Neuronal stem cell (in vitro differentiated cells): ENCODE measurements at regions not wholly inside any gene's neighbourhood (a gene's known extent, or its start where the extent isn't known, plus 50 kb on each side); places are given as distances from the start of the nearest gene placed in this dataset.

Experiments used
- DNase-seq: peaks from one replicate; pipeline ENCODE4 v3.0.0-alpha.2; 2013; ENCODE audit warnings: low spot score
- H2AFZ ChIP-seq: one replicate; pipeline ENCODE4 v1.6.1; 2013; ENCODE audit warnings: mild to moderate bottlenecking, low read length, inconsistent platforms
- H2AK5ac ChIP-seq: 2 replicates; pipeline ENCODE4 v1.6.1; 2013; ENCODE audit warnings: low read depth, mild to moderate bottlenecking, inconsistent platforms, low read length, moderate library complexity, mixed read lengths
- H2BK120ac ChIP-seq: 2 replicates; pipeline ENCODE4 v1.6.1; 2013; ENCODE audit warnings: low read depth, mild to moderate bottlenecking, inconsistent platforms, low read length, moderate library complexity, mixed read lengths
- H2BK12ac ChIP-seq: one replicate; pipeline ENCODE4 v1.6.1; 2013; ENCODE audit warnings: low read length, inconsistent platforms
- H2BK15ac ChIP-seq: 2 replicates; pipeline ENCODE4 v1.6.1; 2013; ENCODE audit warnings: mild to moderate bottlenecking, low read length, inconsistent platforms, mixed read lengths
- H2BK5ac ChIP-seq: one replicate; pipeline ENCODE4 v1.6.1; 2013; ENCODE audit warnings: inconsistent platforms, mild to moderate bottlenecking, low read length, moderate library complexity
- H3K14ac ChIP-seq: one replicate; pipeline ENCODE4 v1.6.1; 2013; ENCODE audit warnings: low read length, inconsistent platforms
- H3K18ac ChIP-seq: 2 replicates; pipeline ENCODE4 v1.6.1; 2013; ENCODE audit warnings: low read length, inconsistent platforms
- H3K23ac ChIP-seq: 2 replicates; pipeline ENCODE4 v1.6.1; 2013; ENCODE audit warnings: low read depth, mild to moderate bottlenecking, mixed read lengths, low read length, inconsistent platforms; ENCODE audit not compliant: poor library complexity
- H3K27ac ChIP-seq: replicated peaks from 3 replicates; pipeline ENCODE4 v1.5.1; 2013; ENCODE audit warnings: low read length, inconsistent platforms
- H3K27me3 ChIP-seq, 3 experiments: 2 replicates each; pipeline ENCODE4 v1.6.1; 2013; ENCODE audit warnings: low read length in 3 of 3, mild to moderate bottlenecking in 2 of 3, inconsistent platforms in 1 of 3, low read depth in 1 of 3, mixed read lengths in 1 of 3, moderate library complexity in 1 of 3; ENCODE audit not compliant: control insufficient read depth in 3 of 3, insufficient read depth in 3 of 3
- H3K36me3 ChIP-seq, 2 donors: replicated peaks in 1 of 2; 2 replicates each; pipeline ENCODE4 v1.6.1; 2013; ENCODE audit warnings: low read length in 2 of 2; ENCODE audit not compliant: control insufficient read depth in 2 of 2, insufficient read depth in 2 of 2
- H3K4ac ChIP-seq: 2 replicates; pipeline ENCODE4 v1.6.1; 2013; ENCODE audit warnings: inconsistent platforms, mild to moderate bottlenecking, low read length, moderate library complexity
- H3K4me1 ChIP-seq, 2 donors: 1 replicate in 1 of 2; 2 replicates in 1 of 2; pipeline ENCODE4 v1.6.1; 2013; ENCODE audit warnings: low read length in 2 of 2, low read depth in 1 of 2; ENCODE audit not compliant: control insufficient read depth in 2 of 2, insufficient read depth in 1 of 2
- H3K4me2 ChIP-seq: one replicate; pipeline ENCODE4 v1.6.1; 2013; ENCODE audit warnings: mild to moderate bottlenecking, low read length, inconsistent platforms; ENCODE audit not compliant: insufficient read depth, poor library complexity, severe bottlenecking
- H3K4me3 ChIP-seq, 2 donors: 2 replicates each; pipeline ENCODE4 v1.5.1; 2013; ENCODE audit warnings: low read length in 2 of 2, mild to moderate bottlenecking in 2 of 2, inconsistent platforms in 1 of 2, moderate library complexity in 1 of 2
- H3K79me1 ChIP-seq: one replicate; pipeline ENCODE4 v1.6.1; 2013; ENCODE audit warnings: low read depth, mild to moderate bottlenecking, inconsistent platforms, low read length, moderate library complexity
- H3K9ac ChIP-seq: one replicate; pipeline ENCODE4 v1.6.1; 2013; ENCODE audit warnings: mild to moderate bottlenecking, low read depth, low read length, inconsistent platforms; ENCODE audit not compliant: poor library complexity
- H3K9me3 ChIP-seq, 2 donors: replicated peaks in 1 of 2; 2 replicates each; pipeline versions ENCODE3 to v1.6.1; 2013; ENCODE audit warnings: low read length in 2 of 2, mild to moderate bottlenecking in 2 of 2, inconsistent platforms in 1 of 2, low read depth in 1 of 2, mixed read lengths in 1 of 2, moderate library complexity in 1 of 2; ENCODE audit not compliant: control insufficient read depth in 2 of 2, insufficient read depth in 1 of 2
- H4K8ac ChIP-seq: one replicate; pipeline ENCODE4 v1.6.1; 2013; ENCODE audit warnings: low read depth, mild to moderate bottlenecking, inconsistent platforms, low read length, moderate library complexity
- H4K91ac ChIP-seq: one replicate; pipeline ENCODE4 v1.6.1; 2013; ENCODE audit warnings: low read length, low read depth, mild to moderate bottlenecking, inconsistent platforms; ENCODE audit not compliant: poor library complexity
- WGBS, 2 donors: extraction: QIAGEN DNeasy Blood & Tissue Kit; methylation state at CpG; one replicate each; pipeline ENCODE4 v1.1.7; 2013; ENCODE audit warnings: missing lambda C conversion rate in 2 of 2, mixed read lengths in 1 of 2; ENCODE audit not compliant: insufficient read length in 2 of 2, insufficient replicate concordance in 1 of 2; ENCODE audit errors: extremely low coverage in 2 of 2; 5-methylcytosine and 5-hydroxymethylcytosine counted together

DNA sequence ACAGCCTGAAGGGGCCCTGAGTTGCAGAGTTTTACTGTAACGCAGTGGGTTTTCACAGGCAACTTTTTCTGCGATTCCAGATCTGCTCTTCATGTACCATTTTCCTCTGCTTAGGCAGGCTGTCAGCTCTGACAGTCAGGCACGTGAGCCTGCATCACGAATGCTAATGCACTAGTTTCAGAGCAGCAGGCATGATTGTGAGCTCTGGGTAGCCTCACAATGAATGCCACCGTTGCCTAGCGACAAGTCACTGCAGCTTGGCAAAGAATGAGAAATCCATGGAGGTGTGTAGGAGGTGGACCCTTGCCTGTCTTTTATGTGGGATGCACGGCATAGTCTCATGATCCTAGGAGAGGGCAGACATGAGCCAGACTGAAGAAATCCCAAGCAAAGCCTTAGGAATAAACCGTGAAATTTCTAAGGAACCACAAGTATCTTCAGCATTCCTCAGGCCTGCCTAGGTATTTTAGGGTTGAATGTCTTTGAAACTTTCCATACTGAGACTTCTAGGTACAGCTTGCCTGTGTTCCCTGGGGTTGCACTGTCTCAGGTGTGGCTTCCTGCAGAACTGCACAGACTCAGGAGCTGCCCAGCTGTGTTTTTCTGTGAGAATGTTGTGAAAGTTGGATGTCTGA, 774.7 kb upstream of the TSPY4 start:
- Histone ChIP-seq H3K23ac (no peak overlapping the region), H3K27ac (no peak overlapping the region), H4K91ac (no peak overlapping the region), H3K18ac (no peak overlapping the region), H3K4me1 (no peaks in the 10 kb centered on the region), H3K27me3 (no peaks in the 10 kb centered on the region), H3K79me1 (no peaks in the 10 kb centered on the region), H3K14ac (no peak overlapping the region), H3K36me3 (no peaks in the 10 kb centered on the region), H2BK15ac (no peak overlapping the region), H3K4me3 (no peak overlapping the region), H3K9ac (no peak overlapping the region), H3K9me3 (peaks cover 0 to 4% of the 10 kb centered on the region in 2 donors), H2AFZ (no peak overlapping the region), H2BK5ac (no peak overlapping the region), H3K4me2 (no peak overlapping the region), H4K8ac (no peak overlapping the region), H2AK5ac (no peak overlapping the region), H2BK12ac (no peak overlapping the region), H3K4ac (no peak overlapping the region), H2BK120ac (no peak overlapping the region)
- DNase-seq, result no peak
- WGBS, 2 donors, result no CpG with 5 or more reads among the region's 8 CpGs

DNA sequence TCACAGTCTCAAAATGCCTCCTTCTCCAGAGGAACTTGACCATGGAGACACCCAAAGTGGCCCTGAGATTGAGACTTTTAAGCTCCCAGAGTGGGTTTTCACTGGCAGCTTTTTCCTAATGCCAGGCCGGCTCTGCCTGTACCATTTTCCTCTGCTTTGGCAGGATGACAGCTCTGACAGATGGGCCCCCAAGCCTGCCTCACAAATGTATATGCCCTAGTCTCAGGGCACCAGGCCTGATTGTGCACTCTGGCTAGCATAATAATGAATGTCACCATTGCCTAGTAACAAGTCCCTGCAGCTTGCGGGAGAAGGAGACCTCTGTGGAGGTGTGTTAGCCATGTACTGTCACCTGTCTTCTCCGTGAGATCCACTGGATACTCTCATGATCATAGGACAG, 772.8 kb upstream of the TSPY4 start:
- no CpG with 5 or more reads among the region's 3 CpGs for WGBS, 2 donors
- H3K36me3 ChIP-seq, result no peaks in the 10 kb centered on the region
- no peak overlapping the region for H2AFZ ChIP-seq
- peaks cover 0 to 7% of the 10 kb centered on the region in 2 donors for H3K9me3 ChIP-seq
- no peak overlapping the region for H3K4ac ChIP-seq
- H3K27ac ChIP-seq, result no peak overlapping the region
- no peaks in the 10 kb centered on the region for H3K79me1 ChIP-seq
- H3K14ac ChIP-seq, result no peak overlapping the region
- no peak overlapping the region for H2BK120ac ChIP-seq
- no peaks in the 10 kb centered on the region for H3K27me3 ChIP-seq
- H4K91ac ChIP-seq, result no peak overlapping the region
- H2BK12ac ChIP-seq, result no peak overlapping the region
- no peak for DNase-seq
- H3K9ac ChIP-seq, result no peak overlapping the region
- H4K8ac ChIP-seq, result no peak overlapping the region
- no peak overlapping the region for H2AK5ac ChIP-seq
- no peak overlapping the region for H3K18ac ChIP-seq
- no peak overlapping the region for H3K4me3 ChIP-seq
- no peak overlapping the region for H3K4me2 ChIP-seq
- H3K23ac ChIP-seq, result no peak overlapping the region
- no peak overlapping the region for H2BK5ac ChIP-seq
- no peaks in the 10 kb centered on the region for H3K4me1 ChIP-seq
- H2BK15ac ChIP-seq, result no peak overlapping the region

DNA sequence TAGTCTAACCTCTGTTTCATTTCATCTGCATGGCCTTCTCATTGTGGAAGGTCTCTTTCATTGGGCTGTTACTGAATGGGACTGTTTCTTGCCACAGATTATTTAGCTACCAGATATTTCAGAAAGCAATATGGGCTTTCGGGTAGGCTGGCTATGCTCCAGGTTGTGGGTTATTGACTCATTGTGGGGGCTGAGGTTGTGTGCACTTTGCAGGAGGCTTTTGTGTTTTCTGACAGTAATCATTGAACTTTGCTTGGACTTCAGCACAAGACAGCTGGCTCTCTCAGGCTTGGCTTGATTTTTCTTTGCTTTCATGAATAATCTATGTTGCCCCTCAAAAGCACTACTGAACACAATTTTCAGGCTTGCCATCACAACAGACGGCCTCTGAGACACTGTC, 771.1 kb upstream of the TSPY4 start:
- H3K18ac ChIP-seq, result no peak overlapping the region
- H3K4me1 ChIP-seq, result no peaks in the 10 kb centered on the region
- no CpG with 5 or more reads among the region's 2 CpGs for WGBS, 2 donors
- no peaks in the 10 kb centered on the region for H3K36me3 ChIP-seq
- H2AK5ac ChIP-seq, result no peak overlapping the region
- no peak overlapping the region for H3K27ac ChIP-seq
- no peak for DNase-seq
- H4K8ac ChIP-seq, result no peak overlapping the region
- no peak overlapping the region for H2BK12ac ChIP-seq
- no peak overlapping the region for H4K91ac ChIP-seq
- H3K14ac ChIP-seq, result no peak overlapping the region
- H2BK5ac ChIP-seq, result no peak overlapping the region
- H3K9me3 ChIP-seq, result peaks cover 0 to 7% of the 10 kb centered on the region in 2 donors
- no peak overlapping the region for H2AFZ ChIP-seq
- no peak overlapping the region for H3K4ac ChIP-seq
- H3K79me1 ChIP-seq, result no peaks in the 10 kb centered on the region
- no peaks in the 10 kb centered on the region for H3K27me3 ChIP-seq
- H3K9ac ChIP-seq, result no peak overlapping the region
- H3K4me2 ChIP-seq, result no peak overlapping the region
- no peak overlapping the region for H3K23ac ChIP-seq
- no peak overlapping the region for H2BK15ac ChIP-seq
- H2BK120ac ChIP-seq, result no peak overlapping the region
- no peak overlapping the region for H3K4me3 ChIP-seq

DNA sequence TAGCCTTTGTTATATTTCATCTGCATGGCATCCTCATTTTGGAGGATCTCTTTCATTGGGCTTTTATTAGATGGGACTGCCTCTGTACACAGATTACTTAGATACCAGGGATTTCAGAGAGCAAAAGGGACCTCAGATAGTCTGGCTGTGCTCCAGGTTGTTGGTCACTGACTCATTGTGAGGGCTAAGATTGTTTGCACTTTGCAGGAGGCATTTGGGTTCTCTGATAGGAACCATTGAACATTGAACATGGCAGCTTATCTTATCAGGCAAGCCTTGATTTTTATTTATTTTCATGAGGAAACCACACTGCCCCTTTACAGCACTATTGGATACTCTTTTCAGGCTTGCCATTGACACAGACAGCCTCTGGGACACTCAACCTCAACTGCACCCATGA, 766.9 kb upstream of the TSPY4 start:
- Histone ChIP-seq H3K14ac (no peak overlapping the region), H3K9ac (no peak overlapping the region), H3K4me1 (no peaks in the 10 kb centered on the region), H2BK12ac (no peak overlapping the region), H2AFZ (no peak overlapping the region), H4K91ac (no peak overlapping the region), H2BK15ac (no peak overlapping the region), H3K36me3 (no peaks in the 10 kb centered on the region), H2BK5ac (no peak overlapping the region), H4K8ac (no peak overlapping the region), H3K27me3 (no peaks in the 10 kb centered on the region), H2AK5ac (no peak overlapping the region), H3K4me2 (no peak overlapping the region), H3K79me1 (no peaks in the 10 kb centered on the region), H2BK120ac (no peak overlapping the region), H3K18ac (no peak overlapping the region), H3K4me3 (no peak overlapping the region), H3K23ac (no peak overlapping the region), H3K27ac (no peak overlapping the region), H3K9me3 (peaks cover 0 to 8% of the 10 kb centered on the region in 2 donors), H3K4ac (no peak overlapping the region)
- no peak for DNase-seq
